ENCODE measurements at regions not wholly inside any gene's neighbourhood (a gene's known extent, or its start where the extent isn't known, plus 50 kb on each side); places are given as distances from the start of the nearest gene placed in this dataset.

DNA sequence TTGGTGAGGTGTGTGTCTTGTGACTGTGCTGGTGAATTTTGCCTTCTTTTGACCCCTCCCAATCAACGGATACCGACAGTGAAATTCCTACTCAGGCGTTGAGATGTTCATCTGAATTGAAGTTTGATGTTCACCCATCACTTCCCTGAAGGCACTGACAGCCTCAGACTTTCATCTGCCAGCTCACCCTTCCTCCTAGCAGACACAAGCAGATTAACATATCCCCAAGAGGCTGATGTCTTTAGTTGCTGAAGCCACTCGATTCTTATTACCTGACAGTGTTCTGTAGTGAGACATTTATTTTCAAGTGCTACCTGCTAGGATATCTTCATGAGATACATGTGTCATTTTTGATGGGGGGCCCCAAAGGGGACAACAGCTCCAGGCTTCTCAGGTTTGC is 1330.1 kb upstream of the PIK3C3 start:
- Histone ChIP-seq H3K27me3 (ENCODE audit: insufficient read depth, low read length) (no peaks in the 10 kb centered on the region), H3K36me3 (ENCODE audit: insufficient read depth, low read length) (no peaks in the 10 kb centered on the region), H3K9me2 (ENCODE audit: low read depth, low read length) (no peaks in the 10 kb centered on the region), H3K4me2 (ENCODE audit: low read length) (no peak overlapping the region), H3K4me3 (ENCODE audit: low read depth, low read length, poor library complexity, severe bottlenecking) (no peak overlapping the region), H3K79me2 (ENCODE audit: insufficient read depth, low read length) (no peaks in the 10 kb centered on the region), H3K9ac (ENCODE audit: low read length) (no peak overlapping the region), H2AFZ (ENCODE audit: low read length) (no peak overlapping the region), H3K27ac (ENCODE audit: low read depth, low read length, poor library complexity, severe bottlenecking) (no peak overlapping the region), H3K9me3 (ENCODE audit: low read length) (no peaks in the 10 kb centered on the region), H4K20me1 (ENCODE audit: insufficient read depth, low read length) (no peaks in the 10 kb centered on the region), H3F3A (ENCODE audit: insufficient read depth, low read length) (no peaks in the 10 kb centered on the region), H3K4me1 (ENCODE audit: insufficient read depth, low read length, severe bottlenecking) (no peaks in the 10 kb centered on the region)
- no peak for TF ChIP-seq EZH2 (IDR thresholded peaks at IDR 0.05; ENCODE audit: borderline replicate concordance, low read length)
- TF ChIP-seq, protein P1, sequence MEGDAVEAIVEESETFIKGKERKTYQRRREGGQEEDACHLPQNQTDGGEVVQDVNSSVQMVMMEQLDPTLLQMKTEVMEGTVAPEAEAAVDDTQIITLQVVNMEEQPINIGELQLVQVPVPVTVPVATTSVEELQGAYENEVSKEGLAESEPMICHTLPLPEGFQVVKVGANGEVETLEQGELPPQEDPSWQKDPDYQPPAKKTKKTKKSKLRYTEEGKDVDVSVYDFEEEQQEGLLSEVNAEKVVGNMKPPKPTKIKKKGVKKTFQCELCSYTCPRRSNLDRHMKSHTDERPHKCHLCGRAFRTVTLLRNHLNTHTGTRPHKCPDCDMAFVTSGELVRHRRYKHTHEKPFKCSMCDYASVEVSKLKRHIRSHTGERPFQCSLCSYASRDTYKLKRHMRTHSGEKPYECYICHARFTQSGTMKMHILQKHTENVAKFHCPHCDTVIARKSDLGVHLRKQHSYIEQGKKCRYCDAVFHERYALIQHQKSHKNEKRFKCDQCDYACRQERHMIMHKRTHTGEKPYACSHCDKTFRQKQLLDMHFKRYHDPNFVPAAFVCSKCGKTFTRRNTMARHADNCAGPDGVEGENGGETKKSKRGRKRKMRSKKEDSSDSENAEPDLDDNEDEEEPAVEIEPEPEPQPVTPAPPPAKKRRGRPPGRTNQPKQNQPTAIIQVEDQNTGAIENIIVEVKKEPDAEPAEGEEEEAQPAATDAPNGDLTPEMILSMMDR (IDR thresholded peaks at IDR 0.05; ENCODE audit: low read length), result no peak

DNA sequence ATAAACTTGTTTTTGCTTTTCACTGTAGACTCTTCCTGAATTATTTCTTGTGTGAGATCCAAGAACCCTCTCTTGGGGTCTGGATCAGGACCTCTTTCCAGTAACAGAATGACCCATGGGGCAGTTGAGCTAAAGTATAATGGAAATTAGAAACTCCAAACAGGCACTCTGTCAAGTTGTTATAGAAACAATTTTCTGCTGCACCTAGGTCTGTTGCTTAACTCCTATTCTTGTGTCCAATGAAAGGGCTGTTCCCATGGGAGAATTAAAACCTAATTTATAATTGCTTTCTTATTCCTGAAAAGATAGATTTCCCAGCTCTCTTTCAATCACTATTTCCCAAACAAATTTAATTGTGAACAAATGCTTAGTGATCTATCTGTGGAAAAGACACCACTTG is 1341.3 kb upstream of the PIK3C3 start:
- H2AFZ ChIP-seq (ENCODE audit: low read length), result no peak overlapping the region
- H3K9me2 ChIP-seq (ENCODE audit: low read depth, low read length), result no peaks in the 10 kb centered on the region
- H3K36me3 ChIP-seq (ENCODE audit: insufficient read depth, low read length), result no peaks in the 10 kb centered on the region
- H3K4me2 ChIP-seq (ENCODE audit: low read length), result no peak overlapping the region
- H3K9ac ChIP-seq (ENCODE audit: low read length), result no peak overlapping the region
- H3K27me3 ChIP-seq (ENCODE audit: insufficient read depth, low read length), result no peaks in the 10 kb centered on the region
- H3F3A ChIP-seq (ENCODE audit: insufficient read depth, low read length), result no peaks in the 10 kb centered on the region
- H3K27ac ChIP-seq (ENCODE audit: low read depth, low read length, poor library complexity, severe bottlenecking), result no peak overlapping the region
- H3K4me3 ChIP-seq (ENCODE audit: low read depth, low read length, poor library complexity, severe bottlenecking), result no peak overlapping the region
- no peaks in the 10 kb centered on the region for H3K9me3 ChIP-seq (ENCODE audit: low read length)
- no peaks in the 10 kb centered on the region for H3K4me1 ChIP-seq (ENCODE audit: insufficient read depth, low read length, severe bottlenecking)
- no peaks in the 10 kb centered on the region for H3K79me2 ChIP-seq (ENCODE audit: insufficient read depth, low read length)
- TF ChIP-seq EZH2 (IDR thresholded peaks at IDR 0.05; ENCODE audit: borderline replicate concordance, low read length), result no peak
- TF ChIP-seq, protein P1 (IDR thresholded peaks at IDR 0.05; ENCODE audit: low read length), result no peak
- H4K20me1 ChIP-seq (ENCODE audit: insufficient read depth, low read length), result no peaks in the 10 kb centered on the region

DNA sequence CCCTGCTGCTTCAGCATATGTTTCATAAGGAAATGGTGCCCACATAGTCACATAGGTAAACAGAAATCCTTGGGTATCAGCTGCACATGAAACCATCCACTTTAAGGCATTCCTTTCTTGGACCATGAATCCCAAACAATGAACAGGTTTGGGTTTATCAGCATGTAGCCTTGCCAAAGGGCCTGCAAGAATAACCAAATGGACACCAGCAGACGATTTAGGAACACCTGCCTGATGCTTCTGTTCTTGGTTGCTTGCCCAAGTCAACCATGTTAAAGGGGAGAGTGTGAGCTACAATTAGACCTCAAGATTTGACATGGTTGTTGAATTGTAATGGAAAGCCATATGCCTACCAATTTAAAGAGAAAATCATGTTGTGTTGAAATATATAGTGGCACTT is 1342.7 kb upstream of the PIK3C3 start:
- Histone ChIP-seq H3F3A (ENCODE audit: insufficient read depth, low read length) (no peaks in the 10 kb centered on the region), H3K4me3 (ENCODE audit: low read depth, low read length, poor library complexity, severe bottlenecking) (no peak overlapping the region), H3K36me3 (ENCODE audit: insufficient read depth, low read length) (no peaks in the 10 kb centered on the region), H3K9me2 (ENCODE audit: low read depth, low read length) (no peaks in the 10 kb centered on the region), H4K20me1 (ENCODE audit: insufficient read depth, low read length) (no peaks in the 10 kb centered on the region), H3K4me1 (ENCODE audit: insufficient read depth, low read length, severe bottlenecking) (no peaks in the 10 kb centered on the region), H3K9ac (ENCODE audit: low read length) (no peak overlapping the region), H2AFZ (ENCODE audit: low read length) (no peak overlapping the region), H3K79me2 (ENCODE audit: insufficient read depth, low read length) (no peaks in the 10 kb centered on the region), H3K27ac (ENCODE audit: low read depth, low read length, poor library complexity, severe bottlenecking) (no peak overlapping the region), H3K9me3 (ENCODE audit: low read length) (no peaks in the 10 kb centered on the region), H3K27me3 (ENCODE audit: insufficient read depth, low read length) (no peaks in the 10 kb centered on the region), H3K4me2 (ENCODE audit: low read length) (no peak overlapping the region)
- no peak for TF ChIP-seq EZH2 (IDR thresholded peaks at IDR 0.05; ENCODE audit: borderline replicate concordance, low read length)
- TF ChIP-seq, protein P1 (IDR thresholded peaks at IDR 0.05; ENCODE audit: low read length), result no peak
